ENCODE measurements at regions not wholly inside any gene's neighbourhood (a gene's known extent, or its start where the extent isn't known, plus 50 kb on each side); places are given as distances from the start of the nearest gene placed in this dataset.

DNA sequence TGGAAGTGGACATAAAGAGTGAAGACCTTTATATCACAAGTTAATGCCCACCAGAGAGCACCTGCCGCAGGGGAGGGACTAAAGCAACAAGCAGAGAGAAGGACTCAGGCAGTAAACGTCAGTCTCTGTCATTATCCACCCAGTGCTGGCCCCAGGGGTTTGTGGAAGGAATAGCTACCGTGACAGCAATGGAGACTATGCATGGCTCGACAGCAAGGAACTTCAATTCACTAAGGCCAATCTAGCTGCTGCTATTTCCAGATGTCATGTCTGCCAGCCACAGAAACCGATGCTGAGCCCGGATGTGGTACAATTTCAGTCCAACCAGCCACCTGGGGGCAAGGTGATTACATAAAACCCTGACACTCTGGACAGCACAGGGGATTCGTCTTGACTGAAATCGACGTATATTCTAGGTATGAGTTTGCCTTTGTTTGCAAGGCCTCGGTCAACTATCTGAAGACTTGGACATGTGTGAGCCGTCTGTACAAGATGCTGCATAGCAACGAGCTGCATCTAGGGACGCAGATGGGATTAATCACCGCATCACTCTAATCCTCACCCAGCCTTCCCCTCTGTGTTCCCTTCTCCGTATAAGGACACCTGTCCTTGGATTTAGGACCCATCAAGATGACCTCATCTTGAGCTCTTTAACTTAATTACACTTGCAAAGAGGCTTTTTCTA, 154.1 kb upstream of the SH3BP4 start:
- TF ChIP-seq EZH2 (IDR thresholded peaks at IDR 0.05) (no peak), POLR2AphosphoS5 (IDR thresholded peaks at IDR 0.05; ENCODE audit: borderline replicate concordance, low read depth, low read length) (no peak), FOXP2 (optimal IDR thresholded peaks at IDR 0.05; ENCODE audit: control extremely low read depth, extremely low read length, insufficient read depth) (no peak)
